ENCODE measurements at regions not wholly inside any gene's neighbourhood (a gene's known extent, or its start where the extent isn't known, plus 50 kb on each side); places are given as distances from the start of the nearest gene placed in this dataset.

GRCh38 chr18:24975496-24976372 lies 376.2 kb downstream of the ZNF521 start:
- no peak for TF ChIP-seq SIN3A (IDR thresholded peaks at IDR 0.05; ENCODE audit: borderline replicate concordance, insufficient read depth, low read length)

DNA sequence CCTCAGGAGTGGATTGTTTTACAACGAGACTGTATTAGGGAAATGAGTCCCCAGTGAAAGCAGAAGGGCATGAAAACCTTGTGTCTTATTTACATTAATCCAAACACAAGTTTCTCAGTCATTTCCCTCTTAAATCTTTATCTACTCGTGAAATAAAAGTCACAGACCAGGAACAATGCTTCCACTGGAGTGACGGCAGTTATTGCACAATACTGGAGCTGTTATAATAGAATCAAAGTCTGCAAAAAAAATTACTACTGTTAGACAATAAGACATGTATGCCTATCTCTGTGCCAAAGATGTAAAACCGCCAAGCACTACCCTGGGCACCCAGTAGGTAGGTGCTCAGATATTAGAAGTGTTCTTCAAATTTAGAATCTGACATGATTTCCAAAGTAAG lies 375.5 kb downstream of the ZNF521 start:
- TF ChIP-seq POLR2AphosphoS5 (IDR thresholded peaks at IDR 0.05; ENCODE audit: low read depth, low read length) (no peak), REST (IDR thresholded peaks at IDR 0.05; ENCODE audit: insufficient read depth in 1 of 2, low read depth in 2 of 2, low read length in 2 of 2) (no peak), TAF1 (IDR thresholded peaks at IDR 0.05; ENCODE audit: borderline replicate concordance, insufficient read depth, low read length) (no peak), SIN3A (IDR thresholded peaks at IDR 0.05; ENCODE audit: borderline replicate concordance, insufficient read depth, low read length) (no peak), FOXP2 (optimal IDR thresholded peaks at IDR 0.05; ENCODE audit: borderline replicate concordance, extremely low read depth, extremely low read length, insufficient read depth) (no peak)

GRCh38 chr18:24979235-24979634 lies 372.7 kb downstream of the ZNF521 start:
- no peak for TF ChIP-seq FOXP2 (optimal IDR thresholded peaks at IDR 0.05; ENCODE audit: borderline replicate concordance, extremely low read depth, extremely low read length, insufficient read depth)
- no peak for TF ChIP-seq TAF1 (IDR thresholded peaks at IDR 0.05; ENCODE audit: borderline replicate concordance, insufficient read depth, low read length)
- TF ChIP-seq REST (IDR thresholded peaks at IDR 0.05; ENCODE audit: insufficient read depth in 1 of 2, low read depth in 2 of 2, low read length in 2 of 2) = no peak
- no peak for TF ChIP-seq SIN3A (IDR thresholded peaks at IDR 0.05; ENCODE audit: borderline replicate concordance, insufficient read depth, low read length)
- TF ChIP-seq POLR2AphosphoS5 (IDR thresholded peaks at IDR 0.05; ENCODE audit: low read depth, low read length) = no peak

- TF ChIP-seq TAF1 (IDR thresholded peaks at IDR 0.05; ENCODE audit: borderline replicate concordance, insufficient read depth, low read length) = no peak
- TF ChIP-seq FOXP2 (optimal IDR thresholded peaks at IDR 0.05; ENCODE audit: borderline replicate concordance, extremely low read depth, extremely low read length, insufficient read depth) = no peak
- TF ChIP-seq POLR2AphosphoS5 (IDR thresholded peaks at IDR 0.05; ENCODE audit: low read depth, low read length) = no peak
- TF ChIP-seq SIN3A (IDR thresholded peaks at IDR 0.05; ENCODE audit: borderline replicate concordance, insufficient read depth, low read length) = no peak
- no peak for TF ChIP-seq REST (IDR thresholded peaks at IDR 0.05; ENCODE audit: insufficient read depth in 1 of 2, low read depth in 2 of 2, low read length in 2 of 2)
Observed at GRCh38 chr18:24982831-24983230, 369.1 kb downstream of the ZNF521 start.

- TF ChIP-seq POLR2AphosphoS5 (IDR thresholded peaks at IDR 0.05; ENCODE audit: low read depth, low read length) (no peak), SIN3A (IDR thresholded peaks at IDR 0.05; ENCODE audit: borderline replicate concordance, insufficient read depth, low read length) (no peak), REST (IDR thresholded peaks at IDR 0.05; ENCODE audit: insufficient read depth in 1 of 2, low read depth in 2 of 2, low read length in 2 of 2) (no peak), FOXP2 (optimal IDR thresholded peaks at IDR 0.05; ENCODE audit: borderline replicate concordance, extremely low read depth, extremely low read length, insufficient read depth) (no peak), TAF1 (IDR thresholded peaks at IDR 0.05; ENCODE audit: borderline replicate concordance, insufficient read depth, low read length) (no peak)
Observed at GRCh38 chr18:24983566-24984139, 368.3 kb downstream of the ZNF521 start.
